ENCODE measurements at regions not wholly inside any gene's neighbourhood (a gene's known extent, or its start where the extent isn't known, plus 50 kb on each side); places are given as distances from the start of the nearest gene placed in this dataset.
A peak's percentile ranks its signal among the peaks of the same experiment; 100 is the strongest.

- DNase-seq (ENCODE audit: insufficient read length, low spot score, missing footprints): no peak
- Histone ChIP-seq H4K20me1 (ENCODE audit: insufficient read depth, low read length) (no peaks in the 10 kb centered on the region), H3K27ac (ENCODE audit: low read depth, low read length) (no peak overlapping the region), H3K36me3 (ENCODE audit: insufficient read depth, low read length) (no peaks in the 10 kb centered on the region), H3K4me3 (ENCODE audit: insufficient read depth, low read length) (no peak overlapping the region), H3K4me1 (ENCODE audit: insufficient read depth, low read length) (no peaks in the 10 kb centered on the region), H3K79me2 (ENCODE audit: insufficient read depth, low read length) (no peaks in the 10 kb centered on the region), H3K9me3 (ENCODE audit: low read depth, low read length) (no peaks in the 10 kb centered on the region), H3K27me3 (ENCODE audit: insufficient read depth, low read length) (peaks cover 12% of the 10 kb centered on the region), H2AFZ (ENCODE audit: low read length) (no peak overlapping the region), H3K4me2 (ENCODE audit: insufficient read depth, low read length) (no peak overlapping the region)
- no peak for TF ChIP-seq CTCF (IDR thresholded peaks at IDR 0.05; ENCODE audit: extremely low read depth, low read depth, low read length)
Measured at GRCh38 chr14:101331661-101332169, 229.6 kb upstream of the DIO3 start.

- no peak for DNase-seq (ENCODE audit: insufficient read length, low spot score, missing footprints)
- no peaks in the 10 kb centered on the region for H3K79me2 ChIP-seq (ENCODE audit: insufficient read depth, low read length)
- no peak overlapping the region for H3K4me2 ChIP-seq (ENCODE audit: insufficient read depth, low read length)
- no peaks in the 10 kb centered on the region for H3K36me3 ChIP-seq (ENCODE audit: insufficient read depth, low read length)
- H3K4me1 ChIP-seq (ENCODE audit: insufficient read depth, low read length): no peaks in the 10 kb centered on the region
- no peak overlapping the region for H3K27ac ChIP-seq (ENCODE audit: low read depth, low read length)
- H2AFZ ChIP-seq (ENCODE audit: low read length): no peak overlapping the region
- H3K27me3 ChIP-seq (ENCODE audit: insufficient read depth, low read length): peaks cover 12% of the 10 kb centered on the region
- no peak for TF ChIP-seq CTCF (IDR thresholded peaks at IDR 0.05; ENCODE audit: extremely low read depth, low read depth, low read length)
- no peaks in the 10 kb centered on the region for H4K20me1 ChIP-seq (ENCODE audit: insufficient read depth, low read length)
- H3K9me3 ChIP-seq (ENCODE audit: low read depth, low read length): no peaks in the 10 kb centered on the region
- no peak overlapping the region for H3K4me3 ChIP-seq (ENCODE audit: insufficient read depth, low read length)
Measured at GRCh38 chr14:101332281-101332680, 229.0 kb upstream of the DIO3 start.

- no peak for TF ChIP-seq CTCF (IDR thresholded peaks at IDR 0.05; ENCODE audit: extremely low read depth, low read depth, low read length)
- H4K20me1 ChIP-seq (ENCODE audit: insufficient read depth, low read length): no peaks in the 10 kb centered on the region
- H3K36me3 ChIP-seq (ENCODE audit: insufficient read depth, low read length): no peaks in the 10 kb centered on the region
- no peak overlapping the region for H2AFZ ChIP-seq (ENCODE audit: low read length)
- no peaks in the 10 kb centered on the region for H3K9me3 ChIP-seq (ENCODE audit: low read depth, low read length)
- H3K4me1 ChIP-seq (ENCODE audit: insufficient read depth, low read length): no peaks in the 10 kb centered on the region
- H3K79me2 ChIP-seq (ENCODE audit: insufficient read depth, low read length): no peaks in the 10 kb centered on the region
- no peak overlapping the region for H3K4me2 ChIP-seq (ENCODE audit: insufficient read depth, low read length)
- H3K27ac ChIP-seq (ENCODE audit: low read depth, low read length): no peak overlapping the region
- H3K27me3 ChIP-seq (ENCODE audit: insufficient read depth, low read length): peaks cover 12% of the 10 kb centered on the region
- DNase-seq (ENCODE audit: insufficient read length, low spot score, missing footprints): peak; percentile 55
- no peak overlapping the region for H3K4me3 ChIP-seq (ENCODE audit: insufficient read depth, low read length)
Measured at GRCh38 chr14:101333335-101334280, 227.7 kb upstream of the DIO3 start.

GRCh38 chr14:101334656-101335055, 226.6 kb upstream of the DIO3 start:
- no peak for TF ChIP-seq CTCF (IDR thresholded peaks at IDR 0.05; ENCODE audit: extremely low read depth, low read depth, low read length)

More at GRCh38 chr14:101334656-101335055, 226.6 kb upstream of the DIO3 start:
- no peak overlapping the region for H3K4me2 ChIP-seq (ENCODE audit: insufficient read depth, low read length)
- peaks cover 12% of the 10 kb centered on the region for H3K27me3 ChIP-seq (ENCODE audit: insufficient read depth, low read length)
- H4K20me1 ChIP-seq (ENCODE audit: insufficient read depth, low read length): no peaks in the 10 kb centered on the region
- H3K27ac ChIP-seq (ENCODE audit: low read depth, low read length): no peak overlapping the region
- no peak overlapping the region for H3K4me3 ChIP-seq (ENCODE audit: insufficient read depth, low read length)
- H3K79me2 ChIP-seq (ENCODE audit: insufficient read depth, low read length): no peaks in the 10 kb centered on the region
- no peaks in the 10 kb centered on the region for H3K4me1 ChIP-seq (ENCODE audit: insufficient read depth, low read length)
- H2AFZ ChIP-seq (ENCODE audit: low read length): no peak overlapping the region
- no peaks in the 10 kb centered on the region for H3K36me3 ChIP-seq (ENCODE audit: insufficient read depth, low read length)
- no peaks in the 10 kb centered on the region for H3K9me3 ChIP-seq (ENCODE audit: low read depth, low read length)
- no peak for DNase-seq (ENCODE audit: insufficient read length, low spot score, missing footprints)
